ENCODE measurements at regions not wholly inside any gene's neighbourhood (a gene's known extent, or its start where the extent isn't known, plus 50 kb on each side); places are given as distances from the start of the nearest gene placed in this dataset.
"Not testable (repeated sequence)": the region's sequence is repeated elsewhere in the genome, so short reads cannot be mapped to it uniquely, and the experiment has no call there.

DNA sequence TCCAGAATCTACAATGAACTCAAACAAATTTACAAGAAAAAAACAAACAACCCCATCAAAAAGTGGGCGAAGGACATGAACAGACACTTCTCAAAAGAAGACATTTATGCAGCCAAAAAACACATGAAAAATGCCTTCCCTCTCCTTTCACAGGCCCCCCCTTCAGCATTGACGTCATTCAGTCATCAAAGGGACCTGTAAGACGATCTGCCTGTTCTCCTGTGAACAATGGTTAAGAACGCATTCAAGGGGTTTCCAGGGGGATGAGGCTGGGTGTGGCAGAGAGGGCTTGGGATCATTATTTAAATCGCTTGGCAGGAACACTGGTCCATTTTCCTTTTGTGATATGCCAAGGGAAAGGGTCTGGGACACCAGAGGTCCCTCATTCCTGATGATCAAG, 110.7 kb upstream of the PELI2 start:
- H4K91ac ChIP-seq (ENCODE audit: low read depth, low read length); H2AFZ ChIP-seq (ENCODE audit: insufficient read depth, low read length, poor library complexity); H3K4me2 ChIP-seq (ENCODE audit: low read length); H3K27ac ChIP-seq (ENCODE audit: low read depth, low read length); H3K4me1 ChIP-seq (ENCODE audit: control insufficient read depth in 1 of 2, insufficient read depth in 2 of 2, low read length in 2 of 2); H2BK5ac ChIP-seq (ENCODE audit: low read depth, low read length, poor library complexity); H3K27me3 ChIP-seq (ENCODE audit: insufficient read depth, low read length); H3K9ac ChIP-seq (ENCODE audit: low read length); H2AK5ac ChIP-seq (ENCODE audit: low read length); H3K23ac ChIP-seq (ENCODE audit: low read length); H3K18ac ChIP-seq (ENCODE audit: low read length); H3K79me2 ChIP-seq (ENCODE audit: control insufficient read depth, insufficient read depth, low read length, poor library complexity); H3K4me3 ChIP-seq (ENCODE audit: low read depth, low read length); H3K36me3 ChIP-seq (ENCODE audit: control insufficient read depth in 1 of 2, insufficient read depth in 2 of 2, low read length in 2 of 2); H4K12ac ChIP-seq (ENCODE audit: low read depth, low read length); H2BK12ac ChIP-seq (ENCODE audit: low read length); DNase-seq; H2BK120ac ChIP-seq (ENCODE audit: insufficient read depth, low read length, poor library complexity); H3K14ac ChIP-seq (ENCODE audit: low read length); H3K9me3 ChIP-seq (ENCODE audit: insufficient read depth, low read depth, low read length); H4K8ac ChIP-seq (ENCODE audit: low read depth, low read length); H3K79me1 ChIP-seq (ENCODE audit: low read length); H3K4ac ChIP-seq (ENCODE audit: low read depth, low read length): not testable (repeated sequence)
- no CpG with 5 or more reads among the region's 5 CpGs for WGBS (ENCODE audit: extremely low coverage, insufficient coverage, insufficient read length)

GRCh38 chr14:56008150-56008549, 110.1 kb upstream of the PELI2 start:
- Histone ChIP-seq H4K12ac (ENCODE audit: low read depth, low read length) (no peak overlapping the region), H3K14ac (ENCODE audit: low read length) (no peak overlapping the region), H3K27me3 (ENCODE audit: insufficient read depth, low read length) (no peaks in the 10 kb centered on the region), H3K4me3 (ENCODE audit: low read depth, low read length) (no peak overlapping the region), H3K79me1 (ENCODE audit: low read length) (no peaks in the 10 kb centered on the region), H3K36me3 (ENCODE audit: control insufficient read depth in 1 of 2, insufficient read depth in 2 of 2, low read length in 2 of 2) (no peaks in the 10 kb centered on the region), H4K8ac (ENCODE audit: low read depth, low read length) (no peak overlapping the region), H3K23ac (ENCODE audit: low read length) (no peak overlapping the region), H4K91ac (ENCODE audit: low read depth, low read length) (no peak overlapping the region), H2AK5ac (ENCODE audit: low read length) (no peak overlapping the region), H2BK12ac (ENCODE audit: low read length) (no peak overlapping the region), H2BK5ac (ENCODE audit: low read depth, low read length, poor library complexity) (no peak overlapping the region), H2AFZ (ENCODE audit: insufficient read depth, low read length, poor library complexity) (no peak overlapping the region), H2BK120ac (ENCODE audit: insufficient read depth, low read length, poor library complexity) (no peak overlapping the region), H3K27ac (ENCODE audit: low read depth, low read length) (no peak overlapping the region), H3K79me2 (ENCODE audit: control insufficient read depth, insufficient read depth, low read length, poor library complexity) (no peaks in the 10 kb centered on the region), H3K9me3 (ENCODE audit: insufficient read depth, low read depth, low read length) (no peaks in the 10 kb centered on the region), H3K18ac (ENCODE audit: low read length) (no peak overlapping the region), H3K4me1 (ENCODE audit: control insufficient read depth in 1 of 2, insufficient read depth in 2 of 2, low read length in 2 of 2) (no peaks in the 10 kb centered on the region), H3K4me2 (ENCODE audit: low read length) (no peak overlapping the region), H3K4ac (ENCODE audit: low read depth, low read length) (no peak overlapping the region), H3K9ac (ENCODE audit: low read length) (no peak overlapping the region)
- DNase-seq: no peak
- WGBS (ENCODE audit: extremely low coverage, insufficient coverage, insufficient read length): no CpG with 5 or more reads among the region's 1 CpG

- not testable (repeated sequence) for H2AFZ ChIP-seq (ENCODE audit: insufficient read depth, low read length, poor library complexity); H3K79me1 ChIP-seq (ENCODE audit: low read length); DNase-seq; H3K4me1 ChIP-seq (ENCODE audit: control insufficient read depth in 1 of 2, insufficient read depth in 2 of 2, low read length in 2 of 2); H2BK120ac ChIP-seq (ENCODE audit: insufficient read depth, low read length, poor library complexity); H4K12ac ChIP-seq (ENCODE audit: low read depth, low read length); H3K18ac ChIP-seq (ENCODE audit: low read length); H4K8ac ChIP-seq (ENCODE audit: low read depth, low read length); H3K4ac ChIP-seq (ENCODE audit: low read depth, low read length); H3K23ac ChIP-seq (ENCODE audit: low read length); H3K27ac ChIP-seq (ENCODE audit: low read depth, low read length); H3K9me3 ChIP-seq (ENCODE audit: insufficient read depth, low read depth, low read length); H4K91ac ChIP-seq (ENCODE audit: low read depth, low read length); H3K9ac ChIP-seq (ENCODE audit: low read length); H2BK12ac ChIP-seq (ENCODE audit: low read length); H3K36me3 ChIP-seq (ENCODE audit: control insufficient read depth in 1 of 2, insufficient read depth in 2 of 2, low read length in 2 of 2); H2AK5ac ChIP-seq (ENCODE audit: low read length); H2BK5ac ChIP-seq (ENCODE audit: low read depth, low read length, poor library complexity); H3K79me2 ChIP-seq (ENCODE audit: control insufficient read depth, insufficient read depth, low read length, poor library complexity); H3K27me3 ChIP-seq (ENCODE audit: insufficient read depth, low read length); H3K14ac ChIP-seq (ENCODE audit: low read length); H3K4me2 ChIP-seq (ENCODE audit: low read length); H3K4me3 ChIP-seq (ENCODE audit: low read depth, low read length)
- WGBS (ENCODE audit: extremely low coverage, insufficient coverage, insufficient read length): no CpG with 5 or more reads among the region's 3 CpGs
These were observed 109.5 kb upstream of the PELI2 start for GRCh38 chr14:56008661-56009060.

DNA sequence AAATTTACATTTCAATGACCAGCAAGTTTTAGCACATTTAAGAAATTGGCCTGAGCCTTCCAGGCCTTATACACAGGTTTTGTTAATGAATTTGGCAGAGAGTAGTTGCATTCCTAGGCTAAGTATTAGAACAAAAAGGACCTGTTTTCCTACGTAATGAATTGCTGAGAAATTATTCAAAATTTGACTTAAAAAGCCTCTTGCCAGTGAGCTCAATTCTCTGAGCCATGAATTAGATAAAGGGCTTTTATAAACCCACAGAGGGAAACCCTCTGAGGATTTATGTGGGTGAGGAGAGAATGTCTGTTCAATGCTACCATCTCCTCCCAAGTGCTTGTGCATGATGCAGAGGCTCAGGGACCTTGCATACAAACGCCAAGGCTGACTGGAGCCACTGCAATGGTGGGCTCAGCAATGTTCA, 94.5 kb upstream of the PELI2 start:
- Histone ChIP-seq H2AFZ (ENCODE audit: insufficient read depth, low read length, poor library complexity) (no peak overlapping the region), H3K9me3 (ENCODE audit: insufficient read depth, low read depth, low read length) (peaks cover 2% of the 10 kb centered on the region), H2BK12ac (ENCODE audit: low read length) (no peak overlapping the region), H3K4me3 (ENCODE audit: low read depth, low read length) (no peak overlapping the region), H3K9ac (ENCODE audit: low read length) (no peak overlapping the region), H4K8ac (ENCODE audit: low read depth, low read length) (no peak overlapping the region), H3K4me1 (ENCODE audit: control insufficient read depth in 1 of 2, insufficient read depth in 2 of 2, low read length in 2 of 2) (no peaks in the 10 kb centered on the region), H2AK5ac (ENCODE audit: low read length) (no peak overlapping the region), H3K79me2 (ENCODE audit: control insufficient read depth, insufficient read depth, low read length, poor library complexity) (no peaks in the 10 kb centered on the region), H2BK120ac (ENCODE audit: insufficient read depth, low read length, poor library complexity) (no peak overlapping the region), H3K27ac (ENCODE audit: low read depth, low read length) (no peak overlapping the region), H3K4ac (ENCODE audit: low read depth, low read length) (no peak overlapping the region), H3K4me2 (ENCODE audit: low read length) (no peak overlapping the region), H3K79me1 (ENCODE audit: low read length) (no peaks in the 10 kb centered on the region), H4K91ac (ENCODE audit: low read depth, low read length) (no peak overlapping the region), H2BK5ac (ENCODE audit: low read depth, low read length, poor library complexity) (no peak overlapping the region), H3K36me3 (ENCODE audit: control insufficient read depth in 1 of 2, insufficient read depth in 2 of 2, low read length in 2 of 2) (no peaks in the 10 kb centered on the region), H4K12ac (ENCODE audit: low read depth, low read length) (no peak overlapping the region), H3K23ac (ENCODE audit: low read length) (no peak overlapping the region), H3K18ac (ENCODE audit: low read length) (no peak overlapping the region), H3K27me3 (ENCODE audit: insufficient read depth, low read length) (no peaks in the 10 kb centered on the region), H3K14ac (ENCODE audit: low read length) (no peak overlapping the region)
- no CpG with 5 or more reads among the region's 2 CpGs for WGBS (ENCODE audit: extremely low coverage, insufficient coverage, insufficient read length)
- no peak for DNase-seq

All from trophoblast cell (in vitro differentiated cells and primary cell).